ENCODE measurements at regions not wholly inside any gene's neighbourhood (a gene's known extent, or its start where the extent isn't known, plus 50 kb on each side); places are given as distances from the start of the nearest gene placed in this dataset.
A peak's percentile ranks its signal among the peaks of the same experiment; 100 is the strongest.

DNA sequence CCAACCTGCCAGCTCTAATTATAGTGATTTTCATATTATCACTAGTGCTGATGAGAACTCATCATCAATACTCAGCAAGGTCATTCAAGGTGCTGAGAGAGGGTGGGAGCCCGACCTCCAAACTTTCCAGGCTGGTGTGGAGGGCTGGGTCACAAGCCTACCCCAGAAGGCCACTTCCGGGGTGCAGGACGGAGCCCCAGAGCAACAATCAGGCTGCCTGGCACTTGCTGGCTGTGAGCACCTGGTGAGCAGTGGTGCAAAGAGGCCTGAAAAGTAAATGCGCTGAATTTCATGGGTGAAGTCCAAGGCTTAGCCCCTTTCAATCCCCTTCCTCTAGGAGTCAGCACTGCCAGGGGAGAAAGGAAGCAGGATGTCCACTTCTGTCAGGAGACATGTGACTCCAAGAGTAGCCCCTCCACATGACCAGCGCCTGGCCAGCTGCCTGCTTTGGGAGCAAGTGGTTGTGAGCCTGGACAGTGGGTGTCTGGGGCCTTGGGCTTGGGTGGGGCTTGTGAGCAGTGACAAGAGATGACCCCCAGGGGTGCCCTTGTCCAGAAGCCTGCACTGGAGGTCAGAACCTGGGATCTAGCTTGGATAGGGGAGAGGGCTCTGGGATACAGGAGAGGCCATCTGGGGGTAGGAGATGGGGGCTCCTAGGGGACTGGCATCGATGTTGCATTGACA lies 165.0 kb upstream of the TLE3 start:
- no peaks in the 10 kb centered on the region for H3K36me3 ChIP-seq (ENCODE audit: control insufficient read depth in 2 of 3, insufficient read depth in 3 of 3, low read length in 3 of 3)
- POLR2A ChIA-PET = no interaction called here
- intact Hi-C loops (cut with micrococcal nuclease) = no loop called here
- no peak overlapping the region for H3K4me3 Mint-ChIP-seq
- DNase-seq (no peak), ATAC-seq (no peak)
- CTCF ChIA-PET = no interaction called here
- no peaks in the 10 kb centered on the region for H3K36me3 Mint-ChIP-seq
- H3K27me3 ChIP-seq (ENCODE audit: control insufficient read depth in 2 of 2, insufficient read depth in 2 of 2, low read length in 2 of 2) = no peaks in the 10 kb centered on the region
- H3K27ac ChIP-seq (ENCODE audit: low read depth, low read length) = no peak overlapping the region
- no peaks in the 10 kb centered on the region for H3K9me3 Mint-ChIP-seq
- peak overlapping the region in 1 of 9 donors; percentile 11 for H3K27ac Mint-ChIP-seq
- no peaks in the 10 kb centered on the region for H3K9me3 ChIP-seq (ENCODE audit: control insufficient read depth in 2 of 3, low read length in 3 of 3)
- H3K4me1 Mint-ChIP-seq = peaks cover 43 to 71% (median 53%) of the 10 kb centered on the region in 7 donors
- H3K4me3 ChIP-seq (ENCODE audit: low read length) = no peak overlapping the region
- H3K4me1 ChIP-seq (ENCODE audit: control insufficient read depth in 2 of 2, insufficient read depth in 2 of 2, low read length in 2 of 2) = peaks cover 36% of the 10 kb centered on the region in 2 donors
- peaks cover 0 to 32% (median 0%) of the 10 kb centered on the region in 5 donors for H3K27me3 Mint-ChIP-seq

DNA sequence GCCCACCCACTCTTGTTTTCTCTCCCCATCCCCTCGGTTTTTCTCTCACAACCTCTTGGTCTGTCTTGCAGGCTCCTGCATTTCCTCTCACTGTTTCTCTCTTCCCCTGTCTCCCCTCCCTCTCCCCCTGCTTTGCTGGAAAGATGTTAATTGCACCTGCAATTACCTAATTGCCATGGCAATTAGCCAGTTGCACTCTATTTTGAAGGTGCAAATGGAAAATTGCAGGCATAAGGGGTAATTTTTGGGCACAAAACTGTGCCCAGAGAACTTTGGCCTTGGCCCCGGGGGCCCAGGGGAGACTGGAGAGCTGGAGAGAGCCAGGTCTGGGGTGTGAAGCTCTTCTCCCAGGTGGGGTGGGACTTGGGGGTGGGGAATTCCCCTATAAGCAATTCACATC lies 164.5 kb upstream of the TLE3 start:
- Mint-ChIP-seq H3K4me1 (peaks cover 49 to 71% (median 55%) of the 10 kb centered on the region in 7 donors), H3K4me3 (no peak overlapping the region), H3K36me3 (no peaks in the 10 kb centered on the region), H3K27me3 (peaks cover 0 to 29% (median 0%) of the 10 kb centered on the region in 5 donors), H3K9me3 (no peaks in the 10 kb centered on the region), H3K27ac (peak overlapping the region in 1 of 9 donors; percentile 71)
- Histone ChIP-seq H3K27ac (ENCODE audit: low read depth, low read length) (no peak overlapping the region), H3K9me3 (ENCODE audit: control insufficient read depth in 2 of 3, low read length in 3 of 3) (no peaks in the 10 kb centered on the region), H3K4me1 (ENCODE audit: control insufficient read depth in 2 of 2, insufficient read depth in 2 of 2, low read length in 2 of 2) (peaks cover 35 to 40% of the 10 kb centered on the region in 2 donors), H3K36me3 (ENCODE audit: control insufficient read depth in 2 of 3, insufficient read depth in 3 of 3, low read length in 3 of 3) (no peaks in the 10 kb centered on the region), H3K27me3 (ENCODE audit: control insufficient read depth in 2 of 2, insufficient read depth in 2 of 2, low read length in 2 of 2) (no peaks in the 10 kb centered on the region), H3K4me3 (ENCODE audit: low read length) (no peak overlapping the region)
- POLR2A ChIA-PET = no interaction called here
- DNase-seq (no peak), ATAC-seq (no peak)
- intact Hi-C loops (cut with micrococcal nuclease) = no loop called here
- CTCF ChIA-PET = no interaction called here

DNA sequence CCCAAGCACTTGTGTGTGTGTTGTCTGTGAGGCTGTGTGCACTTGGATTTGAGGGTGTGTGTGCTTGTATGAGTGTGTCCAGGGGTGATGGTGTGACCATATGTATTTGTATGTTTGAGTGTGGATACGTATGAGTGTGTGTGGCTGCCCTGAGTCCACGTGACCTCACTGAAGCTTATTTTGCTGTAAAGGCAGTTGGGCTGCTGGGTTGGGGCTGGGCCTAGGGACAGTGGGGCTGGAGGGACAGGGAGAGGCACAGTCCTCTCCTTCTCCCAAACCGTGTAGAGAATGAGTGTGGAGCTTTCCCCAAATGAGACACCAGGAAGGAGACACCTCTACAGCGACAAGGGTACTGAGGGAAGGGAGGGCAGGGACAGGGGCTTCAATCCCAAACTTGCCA lies 163.4 kb upstream of the TLE3 start:
- no peaks in the 10 kb centered on the region for H3K27me3 ChIP-seq (ENCODE audit: control insufficient read depth in 2 of 2, insufficient read depth in 2 of 2, low read length in 2 of 2)
- CTCF ChIA-PET = no interaction called here
- no peaks in the 10 kb centered on the region for H3K36me3 ChIP-seq (ENCODE audit: control insufficient read depth in 2 of 3, insufficient read depth in 3 of 3, low read length in 3 of 3)
- Mint-ChIP-seq H3K27me3 (peaks cover 0 to 25% (median 0%) of the 10 kb centered on the region in 5 donors), H3K4me1 (peaks cover 46 to 71% (median 56%) of the 10 kb centered on the region in 7 donors), H3K9me3 (no peaks in the 10 kb centered on the region), H3K27ac (peak overlapping the region in 2 of 9 donors; percentile 15 to 17), H3K4me3 (peak overlapping the region in 1 of 10 donors; percentile 16), H3K36me3 (peaks cover 0 to 3% (median 0%) of the 10 kb centered on the region in 5 donors)
- H3K27ac ChIP-seq (ENCODE audit: low read depth, low read length) = no peak overlapping the region
- intact Hi-C loops (cut with micrococcal nuclease) = no loop called here
- H3K4me1 ChIP-seq (ENCODE audit: control insufficient read depth in 2 of 2, insufficient read depth in 2 of 2, low read length in 2 of 2) = peaks cover 29 to 45% of the 10 kb centered on the region in 2 donors
- DNase-seq (no peak), ATAC-seq (no peak)
- no peak overlapping the region for H3K4me3 ChIP-seq (ENCODE audit: low read length)
- POLR2A ChIA-PET = interaction anchor here (1.0 kb wide), 1 partner anchor 10 kb away, joined by 3 read pairs; no protein-coding TSS in a partner anchor
- H3K9me3 ChIP-seq (ENCODE audit: control insufficient read depth in 2 of 3, low read length in 3 of 3) = no peaks in the 10 kb centered on the region

DNA sequence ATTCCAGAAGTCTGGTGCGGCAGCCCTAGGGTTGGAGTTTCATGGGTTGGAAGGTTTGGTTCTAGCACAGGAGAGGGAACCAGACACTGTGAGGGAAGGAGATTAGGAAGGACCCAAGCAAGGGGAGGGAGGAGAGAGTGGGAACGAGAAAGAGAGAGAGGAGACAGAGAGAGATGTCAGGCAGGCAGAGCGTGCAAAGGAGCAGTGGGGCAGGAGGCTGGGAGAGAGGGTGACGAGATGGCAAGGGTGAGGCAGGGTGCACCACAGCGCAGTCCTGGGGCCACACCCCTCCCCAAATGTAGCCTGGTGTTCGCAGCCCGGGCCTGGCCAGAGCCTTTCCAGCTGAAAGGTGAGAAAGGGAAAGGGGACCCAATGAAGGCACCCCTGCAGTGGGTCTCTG lies 162.9 kb upstream of the TLE3 start:
- peak overlapping the region in 3 of 10 donors; percentile 80 to 96 (median 86) for H3K4me3 Mint-ChIP-seq
- intact Hi-C loops (cut with micrococcal nuclease) = no loop called here
- H3K9me3 Mint-ChIP-seq = no peaks in the 10 kb centered on the region
- Histone ChIP-seq H3K4me3 (ENCODE audit: low read length) (no peak overlapping the region), H3K27me3 (ENCODE audit: control insufficient read depth in 2 of 2, insufficient read depth in 2 of 2, low read length in 2 of 2) (no peaks in the 10 kb centered on the region), H3K36me3 (ENCODE audit: control insufficient read depth in 2 of 3, insufficient read depth in 3 of 3, low read length in 3 of 3) (no peaks in the 10 kb centered on the region), H3K9me3 (ENCODE audit: control insufficient read depth in 2 of 3, low read length in 3 of 3) (no peaks in the 10 kb centered on the region), H3K27ac (ENCODE audit: low read depth, low read length) (no peak overlapping the region), H3K4me1 (ENCODE audit: control insufficient read depth in 2 of 2, insufficient read depth in 2 of 2, low read length in 2 of 2) (peaks cover 29 to 41% of the 10 kb centered on the region in 2 donors)
- H3K36me3 Mint-ChIP-seq = peaks cover 0 to 3% (median 0%) of the 10 kb centered on the region in 5 donors
- peaks cover 0 to 29% (median 0%) of the 10 kb centered on the region in 5 donors for H3K27me3 Mint-ChIP-seq
- ATAC-seq (no peak), DNase-seq (no peak)
- peaks cover 46 to 71% (median 54%) of the 10 kb centered on the region in 7 donors for H3K4me1 Mint-ChIP-seq
- peak overlapping the region in 5 of 9 donors; percentile 22 to 92 (median 87) for H3K27ac Mint-ChIP-seq
- ChIA-PET POLR2A (no interaction called here), CTCF (no interaction called here)

DNA sequence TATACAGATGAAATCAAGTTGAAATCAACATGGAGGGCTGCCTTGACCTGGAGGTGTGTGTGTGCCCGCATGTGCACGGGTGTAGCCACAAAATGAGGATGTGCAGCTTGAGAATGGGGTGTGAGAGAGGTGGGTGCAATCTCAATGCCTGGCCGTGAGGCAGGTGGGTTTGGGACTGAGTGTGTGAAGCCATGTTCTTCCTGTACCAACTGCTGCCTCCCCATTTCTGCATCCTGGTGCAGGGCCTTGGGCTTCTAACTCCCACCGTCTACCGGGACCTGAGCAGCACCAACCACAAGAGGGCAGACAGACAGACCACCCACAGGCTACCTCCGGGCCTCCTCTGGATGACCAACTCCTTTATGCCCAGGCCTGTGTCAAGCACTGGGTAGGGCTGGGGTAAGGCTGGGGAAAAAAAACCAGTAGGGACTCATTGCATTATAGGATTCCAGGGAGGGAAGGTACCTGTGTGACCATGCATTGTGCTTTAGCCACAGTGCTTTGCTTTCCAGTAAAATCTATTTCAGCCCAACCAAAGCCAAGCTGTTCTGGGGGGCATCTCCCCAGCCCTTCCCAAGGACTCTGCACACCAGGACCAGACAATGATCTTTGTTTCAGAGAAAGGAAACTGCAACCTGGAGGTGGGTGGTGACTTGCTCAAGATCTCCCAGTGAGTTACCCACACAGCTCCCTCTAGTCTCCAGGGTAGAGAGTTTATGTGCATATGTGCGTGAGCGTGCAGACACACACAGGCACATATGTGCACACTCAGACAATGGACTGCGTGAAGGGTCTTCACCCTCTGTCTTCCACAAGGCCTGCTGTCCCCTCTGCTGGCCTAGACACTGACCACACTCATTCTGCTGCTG lies 162.2 kb upstream of the TLE3 start:
- H3K27ac ChIP-seq (ENCODE audit: low read depth, low read length) = no peak overlapping the region
- H3K9me3 Mint-ChIP-seq = no peaks in the 10 kb centered on the region
- H3K27ac Mint-ChIP-seq = peak overlapping the region in 8 of 9 donors; percentile 82 to 93 (median 88)
- H3K4me3 ChIP-seq (ENCODE audit: low read length) = peak overlapping the region; percentile 40
- CTCF ChIA-PET = interaction anchor here (0.6 to 0.7 kb wide), 2 partner anchors 798 to 824 kb away, joined by 3 read pairs; no protein-coding TSS in a partner anchor
- peaks cover 0 to 31% (median 0%) of the 10 kb centered on the region in 5 donors for H3K27me3 Mint-ChIP-seq
- peaks cover 46 to 69% (median 51%) of the 10 kb centered on the region in 7 donors for H3K4me1 Mint-ChIP-seq
- no peaks in the 10 kb centered on the region for H3K36me3 ChIP-seq (ENCODE audit: control insufficient read depth in 2 of 3, insufficient read depth in 3 of 3, low read length in 3 of 3)
- H3K4me1 ChIP-seq (ENCODE audit: control insufficient read depth in 2 of 2, insufficient read depth in 2 of 2, low read length in 2 of 2) = peaks cover 29 to 40% of the 10 kb centered on the region in 2 donors
- ATAC-seq = no peak
- intact Hi-C loops (cut with micrococcal nuclease) = loop anchor here (1.0 to 10.0 kb wide), 8 partner anchors 15 to 545 kb away; no protein-coding TSS in a partner anchor
- H3K36me3 Mint-ChIP-seq = peaks cover 0 to 3% (median 0%) of the 10 kb centered on the region in 5 donors
- no peaks in the 10 kb centered on the region for H3K27me3 ChIP-seq (ENCODE audit: control insufficient read depth in 2 of 2, insufficient read depth in 2 of 2, low read length in 2 of 2)
- no peak for DNase-seq
- peak overlapping the region; percentile 64 to 96 (median 84) for H3K4me3 Mint-ChIP-seq
- POLR2A ChIA-PET = interaction anchor here (0.7 to 0.8 kb wide), 2 partner anchors 165 to 413 kb away, joined by 3 read pairs; no protein-coding TSS in a partner anchor
- no peaks in the 10 kb centered on the region for H3K9me3 ChIP-seq (ENCODE audit: control insufficient read depth in 2 of 3, low read length in 3 of 3)

DNA sequence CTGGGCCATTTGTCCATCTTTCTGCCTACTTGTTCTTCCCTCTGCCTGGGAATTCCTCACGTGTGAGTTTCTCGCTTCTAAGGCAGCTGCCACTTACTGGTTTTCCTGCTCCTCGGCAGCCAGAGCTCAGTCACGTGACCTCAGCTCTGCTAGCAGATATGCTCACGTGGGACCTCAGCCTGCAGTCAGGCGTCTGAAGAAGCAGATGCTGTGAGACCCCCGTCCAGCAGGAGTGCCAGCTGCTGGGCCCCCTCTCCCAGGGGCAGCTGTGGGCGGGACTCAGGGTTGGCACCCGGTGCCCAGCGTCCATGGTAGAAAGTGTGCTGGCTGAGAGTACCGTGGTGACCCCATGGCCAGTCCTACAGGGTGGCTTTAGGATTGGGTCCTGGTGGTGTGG lies 161.3 kb upstream of the TLE3 start:
- H3K4me3 ChIP-seq (ENCODE audit: low read length) = peak overlapping the region; percentile 40
- peak overlapping the region; percentile 76 to 95 (median 92) for H3K27ac Mint-ChIP-seq
- peaks cover 0 to 34% (median 0%) of the 10 kb centered on the region in 5 donors for H3K27me3 Mint-ChIP-seq
- intact Hi-C loops (cut with micrococcal nuclease) = loop anchor here (1.0 to 10.0 kb wide), 8 partner anchors 14 to 544 kb away; no protein-coding TSS in a partner anchor
- peak in 8 of 9 donors; percentile 35 to 61 (median 54) for DNase-seq
- ChIA-PET POLR2A (interaction anchor here (0.7 to 1.0 kb wide), 3 partner anchors 18 to 414 kb away, joined by 3 to 4 read pairs (median 3); no protein-coding TSS in a partner anchor), CTCF (interaction anchor here (0.5 to 0.7 kb wide), 2 partner anchors 255 to 287 kb away, joined by 3 read pairs; no protein-coding TSS in a partner anchor)
- peaks cover 0 to 3% (median 0%) of the 10 kb centered on the region in 5 donors for H3K36me3 Mint-ChIP-seq
- H3K27ac ChIP-seq (ENCODE audit: low read depth, low read length) = peak overlapping the region; percentile 56
- peaks cover 29 to 40% of the 10 kb centered on the region in 2 donors for H3K4me1 ChIP-seq (ENCODE audit: control insufficient read depth in 2 of 2, insufficient read depth in 2 of 2, low read length in 2 of 2)
- no peaks in the 10 kb centered on the region for H3K27me3 ChIP-seq (ENCODE audit: control insufficient read depth in 2 of 2, insufficient read depth in 2 of 2, low read length in 2 of 2)
- no peaks in the 10 kb centered on the region for H3K9me3 ChIP-seq (ENCODE audit: control insufficient read depth in 2 of 3, low read length in 3 of 3)
- peak overlapping the region; percentile 79 to 96 (median 84) for H3K4me3 Mint-ChIP-seq
- H3K9me3 Mint-ChIP-seq = no peaks in the 10 kb centered on the region
- ATAC-seq = peak; percentile 58
- H3K36me3 ChIP-seq (ENCODE audit: control insufficient read depth in 2 of 3, insufficient read depth in 3 of 3, low read length in 3 of 3) = no peaks in the 10 kb centered on the region
- H3K4me1 Mint-ChIP-seq = peaks cover 46 to 69% (median 51%) of the 10 kb centered on the region in 7 donors
